ACC112 (cell line): ENCODE measurements at regions not wholly inside any gene's neighbourhood (a gene's known extent, or its start where the extent isn't known, plus 50 kb on each side); places are given as distances from the start of the nearest gene placed in this dataset.

Source experiments
- H2AFZ ChIP-seq: fragments of 200-600 bp; sonication (generic); one replicate; pipeline ENCODE4 v1.6.0; 2017; ENCODE audit warnings: antibody characterized with exemption, low read length; ENCODE audit not compliant: unreplicated experiment
- H3K27ac ChIP-seq: fragments of 200-600 bp; sonication (generic); 2 replicates; pipeline ENCODE4 v1.5.1; 2014; ENCODE audit warnings: low read depth, mild to moderate bottlenecking, antibody characterized with exemption, low read length, moderate library complexity
- H3K27me3 ChIP-seq: fragments of 200-600 bp; sonication (generic); 2 replicates; pipeline ENCODE4 v1.6.1; 2014; ENCODE audit warnings: mild to moderate bottlenecking, antibody characterized with exemption, low read length, moderate library complexity, mixed read lengths; ENCODE audit not compliant: insufficient read depth
- H3K36me3 ChIP-seq: fragments of 200-600 bp; sonication (generic); 2 replicates; pipeline ENCODE4 v1.6.1; 2016; ENCODE audit warnings: mild to moderate bottlenecking, antibody characterized with exemption, low read length, moderate library complexity, mixed read lengths; ENCODE audit not compliant: insufficient read depth
- H3K4me1 ChIP-seq: fragments of 200-600 bp; sonication (generic); one replicate; pipeline ENCODE4 v1.6.1; 2016; ENCODE audit warnings: low read length, mixed read lengths; ENCODE audit not compliant: insufficient read depth, unreplicated experiment, control insufficient read depth
- H3K4me3 ChIP-seq: fragments of 200-600 bp; sonication (generic); 2 replicates; pipeline ENCODE4 v1.5.1; 2014; ENCODE audit warnings: mild to moderate bottlenecking, low read depth, low read length
- H3K79me2 ChIP-seq: fragments of 200-600 bp; sonication (generic); one replicate; pipeline ENCODE4 v1.6.0; 2016; ENCODE audit warnings: low read length; ENCODE audit not compliant: control insufficient read depth, unreplicated experiment, insufficient read depth

DNA sequence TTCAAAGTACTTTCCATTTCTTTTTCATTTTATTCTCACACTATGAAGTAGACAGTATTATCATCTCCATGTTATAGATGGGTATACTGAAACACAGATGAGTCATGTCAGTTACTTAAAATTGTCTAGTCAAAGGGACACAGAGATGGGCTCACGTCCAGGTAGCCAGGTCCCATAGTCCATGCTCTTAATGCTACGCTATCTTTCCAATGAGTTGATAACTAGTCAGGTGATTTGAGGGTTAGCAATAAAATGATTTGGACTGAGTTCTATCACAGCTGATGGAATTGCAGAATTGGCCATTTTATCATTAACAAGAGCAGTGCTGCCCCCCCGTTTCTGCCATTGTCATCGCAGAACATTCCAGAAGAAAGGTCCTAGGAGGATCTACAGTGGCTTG lies 318.9 kb downstream of the DLEU7 start:
- H3K79me2 ChIP-seq: no peaks in the 10 kb centered on the region
- H3K4me3 ChIP-seq: no peak overlapping the region
- H3K27me3 ChIP-seq: no peaks in the 10 kb centered on the region
- H3K4me1 ChIP-seq: peaks cover 19% of the 10 kb centered on the region
- no peaks in the 10 kb centered on the region for H3K36me3 ChIP-seq
- H3K27ac ChIP-seq: no peak overlapping the region
- H2AFZ ChIP-seq: no peak overlapping the region

DNA sequence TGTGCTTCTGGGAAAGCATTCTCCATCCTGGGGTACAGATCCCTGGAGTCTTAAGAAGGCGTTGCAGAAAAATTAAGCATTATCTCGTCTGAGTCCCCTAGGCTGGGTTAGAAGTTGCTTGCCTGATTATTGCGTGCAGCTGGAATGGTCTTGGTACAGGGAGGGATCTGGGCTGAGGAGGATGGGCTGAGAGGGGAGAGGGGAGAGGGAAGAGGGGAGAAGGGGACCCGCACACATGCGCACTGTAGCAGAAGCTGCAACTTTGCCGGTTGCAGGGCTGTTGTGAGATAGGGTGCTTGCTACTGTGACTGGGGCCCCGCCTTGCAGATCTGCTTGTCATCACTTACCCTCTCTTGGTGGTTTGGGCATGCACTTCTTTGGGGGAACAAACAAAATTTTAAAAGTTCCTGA lies 316.8 kb downstream of the DLEU7 start:
- H2AFZ ChIP-seq: no peak overlapping the region
- H3K36me3 ChIP-seq: no peaks in the 10 kb centered on the region
- H3K4me3 ChIP-seq: no peak overlapping the region
- H3K4me1 ChIP-seq: peaks cover 21% of the 10 kb centered on the region
- no peaks in the 10 kb centered on the region for H3K27me3 ChIP-seq
- H3K27ac ChIP-seq: no peak overlapping the region
- H3K79me2 ChIP-seq: no peaks in the 10 kb centered on the region

DNA sequence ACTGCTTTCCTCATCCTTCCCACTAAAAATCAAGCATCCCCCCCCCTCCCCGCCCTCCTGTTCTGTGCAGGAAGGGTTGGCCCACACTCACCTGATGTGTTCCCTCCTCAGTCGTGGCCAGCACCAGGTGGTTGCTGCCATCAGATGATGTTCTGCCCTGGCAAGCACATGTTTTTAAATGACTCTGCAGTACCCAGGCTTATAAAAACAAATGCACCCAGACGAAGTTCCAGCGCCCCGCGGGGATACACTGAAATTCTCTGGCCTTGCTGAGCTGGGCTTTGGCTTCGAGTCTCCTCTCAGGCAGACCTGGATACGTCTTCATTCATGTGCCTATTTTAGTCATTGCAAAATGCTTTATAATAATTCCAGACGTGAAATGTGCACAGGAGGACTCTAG lies 316.3 kb downstream of the DLEU7 start:
- Histone ChIP-seq H2AFZ (no peak overlapping the region), H3K27ac (no peak overlapping the region), H3K4me1 (peaks cover 21% of the 10 kb centered on the region), H3K27me3 (no peaks in the 10 kb centered on the region), H3K79me2 (no peaks in the 10 kb centered on the region), H3K36me3 (no peaks in the 10 kb centered on the region), H3K4me3 (no peak overlapping the region)

- Histone ChIP-seq H3K4me3 (no peak overlapping the region), H3K4me1 (peaks cover 21% of the 10 kb centered on the region), H2AFZ (no peak overlapping the region), H3K27me3 (no peaks in the 10 kb centered on the region), H3K79me2 (no peaks in the 10 kb centered on the region), H3K27ac (no peak overlapping the region), H3K36me3 (no peaks in the 10 kb centered on the region)
These were observed 315.6 kb downstream of the DLEU7 start for GRCh38 chr13:50527612-50528509.

DNA sequence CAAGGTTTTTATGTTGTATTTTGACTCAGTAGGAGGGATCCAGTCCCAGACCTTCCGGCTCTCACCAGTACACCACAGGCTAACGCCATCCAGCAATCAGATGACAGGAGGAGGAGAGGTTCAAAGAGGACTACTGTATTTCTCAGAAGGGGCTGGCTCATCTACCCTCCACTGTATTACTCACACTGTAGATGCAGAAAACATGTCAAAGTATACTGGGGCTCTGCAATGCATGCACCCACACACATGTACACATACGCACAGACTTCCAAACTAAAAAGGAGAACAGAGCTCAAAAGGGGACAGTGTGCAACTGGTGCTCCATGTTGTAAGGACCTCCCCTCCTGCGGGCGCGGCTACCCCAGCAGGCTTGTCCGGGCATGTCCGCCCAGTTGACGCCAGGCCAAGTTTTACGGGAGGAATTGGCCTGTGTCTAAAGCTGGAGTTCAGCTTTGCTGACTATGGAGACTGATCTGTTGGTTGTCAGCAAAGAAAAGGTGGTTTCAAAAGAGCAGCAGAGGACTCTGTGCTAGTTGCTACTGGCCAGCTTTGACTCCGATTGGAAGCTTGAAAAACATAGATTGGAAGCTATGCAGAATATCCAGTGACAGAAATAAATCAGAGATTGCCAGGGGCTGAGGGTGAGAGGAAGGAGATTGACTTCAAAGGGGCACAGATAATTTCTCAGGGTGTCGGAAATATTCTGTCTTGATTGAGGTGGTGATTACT lies 314.2 kb downstream of the DLEU7 start:
- Histone ChIP-seq H3K79me2 (no peaks in the 10 kb centered on the region), H3K27me3 (no peaks in the 10 kb centered on the region), H3K4me1 (peaks cover 10% of the 10 kb centered on the region), H3K36me3 (0 out of 2 replicates have a peak, but pooled peaks cover 3% of the 10 kb centered on the region), H3K4me3 (no peak overlapping the region), H3K27ac (peak overlapping the region; percentile 23), H2AFZ (peak overlapping the region; percentile 34)

DNA sequence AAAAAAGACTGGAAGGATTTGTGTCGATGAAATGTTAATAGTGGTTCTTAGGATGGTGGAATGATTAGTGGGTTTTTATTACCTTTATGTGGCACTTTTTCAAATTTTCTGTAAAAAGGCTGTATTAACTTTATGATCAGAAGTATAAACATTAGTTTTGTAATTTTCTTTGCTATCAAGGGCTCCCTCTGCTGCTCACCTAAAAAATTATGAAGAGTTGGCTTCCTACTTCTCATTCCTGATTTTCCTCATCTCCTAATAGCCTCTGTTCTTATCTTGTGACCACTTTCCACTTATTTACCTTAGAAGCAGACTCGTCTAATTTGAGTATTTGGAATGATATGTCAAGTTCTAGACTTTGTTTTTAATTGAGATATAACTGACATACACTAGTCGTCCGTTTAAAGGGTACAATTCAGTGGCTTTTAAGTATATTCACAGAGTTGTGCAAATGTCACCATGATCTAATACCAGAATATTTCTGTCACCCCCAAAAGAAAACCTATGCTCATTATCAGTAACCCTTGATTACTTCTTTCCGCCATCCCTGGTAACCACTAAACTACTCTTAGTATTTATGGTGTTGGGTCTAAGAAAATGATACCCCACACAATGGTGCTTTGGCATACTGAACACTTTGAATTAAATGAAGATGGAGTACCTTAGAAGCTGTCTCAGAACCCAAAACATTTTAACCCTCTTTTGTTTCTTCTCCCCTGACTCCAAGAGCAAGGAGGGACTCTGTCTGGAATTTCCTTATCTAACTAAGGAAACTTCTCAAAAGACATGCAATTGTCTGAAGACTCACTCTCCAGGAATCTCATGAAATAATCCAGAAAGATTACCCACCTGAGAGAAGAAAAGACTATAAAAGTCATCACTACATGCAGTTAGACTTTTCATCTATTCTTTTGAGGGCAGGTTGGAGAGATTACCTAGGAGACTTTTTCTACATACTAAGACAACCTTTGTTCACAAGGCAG lies 311.3 kb downstream of the DLEU7 start:
- H3K4me3 ChIP-seq: no peak overlapping the region
- H3K4me1 ChIP-seq: peaks cover 16% of the 10 kb centered on the region
- H3K36me3 ChIP-seq: peaks cover 4% of the 10 kb centered on the region; the same call in 1 of the 2 replicates
- H2AFZ ChIP-seq: no peak overlapping the region
- H3K27me3 ChIP-seq: no peaks in the 10 kb centered on the region
- H3K27ac ChIP-seq: no peak overlapping the region
- H3K79me2 ChIP-seq: no peaks in the 10 kb centered on the region

- Histone ChIP-seq H2AFZ (no peak overlapping the region), H3K4me1 (peaks cover 6% of the 10 kb centered on the region), H3K27me3 (no peaks in the 10 kb centered on the region), H3K36me3 (peaks cover 4% of the 10 kb centered on the region; the same call in 1 of the 2 replicates), H3K4me3 (no peak overlapping the region), H3K79me2 (no peaks in the 10 kb centered on the region), H3K27ac (no peak overlapping the region)
These were observed 308.4 kb downstream of the DLEU7 start for GRCh38 chr13:50535050-50535449.

GRCh38 chr13:50537029-50537428 lies 306.5 kb downstream of the DLEU7 start:
- Histone ChIP-seq H3K36me3 (peaks cover 4% of the 10 kb centered on the region; the same call in 1 of the 2 replicates), H3K27ac (no peak overlapping the region), H3K79me2 (no peaks in the 10 kb centered on the region)

DNA sequence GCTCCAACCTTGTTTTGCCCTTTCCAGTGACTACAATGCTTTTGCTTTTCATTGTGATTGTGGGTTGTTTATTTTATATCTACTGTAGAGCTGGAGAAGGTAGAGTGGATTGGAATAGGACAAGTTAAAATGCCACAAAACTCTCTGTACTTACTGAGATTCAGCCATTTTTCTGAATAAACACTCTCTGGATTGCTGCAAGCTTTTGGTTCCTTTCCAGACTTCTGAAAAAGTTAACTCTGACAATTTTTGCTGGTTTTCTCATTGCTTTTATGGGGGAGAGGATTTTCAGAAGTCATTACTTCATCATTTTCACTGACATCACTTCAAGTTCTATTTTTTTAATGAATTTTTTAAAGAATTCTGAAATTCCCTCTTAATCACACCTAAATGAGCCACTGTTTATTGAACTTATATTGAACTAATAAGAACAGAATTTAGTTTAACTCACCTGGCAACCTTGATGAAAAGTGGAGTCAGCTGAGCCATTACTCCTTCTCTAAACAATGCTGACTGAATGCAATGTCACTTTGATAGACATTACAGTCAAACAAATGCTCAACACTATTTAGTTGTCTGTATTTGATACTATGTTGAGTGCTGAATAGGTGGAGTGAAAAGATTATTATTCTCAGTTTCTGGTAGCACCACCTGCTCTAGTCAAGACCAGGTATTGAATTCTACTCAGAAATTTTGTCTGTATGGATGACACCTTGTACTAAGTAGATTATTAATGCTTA lies 303.5 kb downstream of the DLEU7 start:
- no peaks in the 10 kb centered on the region; the same call in 1 of the 2 replicates for H3K36me3 ChIP-seq
- no peaks in the 10 kb centered on the region for H3K27me3 ChIP-seq
- H3K4me3 ChIP-seq: no peak overlapping the region
- peaks cover 16% of the 10 kb centered on the region for H3K4me1 ChIP-seq
- no peak overlapping the region for H2AFZ ChIP-seq
- no peaks in the 10 kb centered on the region for H3K79me2 ChIP-seq
- no peak overlapping the region for H3K27ac ChIP-seq

More at GRCh38 chr13:50537029-50537428, 306.5 kb downstream of the DLEU7 start:
- H3K4me1 ChIP-seq: peaks cover 6% of the 10 kb centered on the region
- H2AFZ ChIP-seq: no peak overlapping the region
- H3K27me3 ChIP-seq: no peaks in the 10 kb centered on the region
- H3K4me3 ChIP-seq: no peak overlapping the region
